GM19452 (cell line): ENCODE measurements at regions not wholly inside any gene's neighbourhood (a gene's known extent, or its start where the extent isn't known, plus 50 kb on each side); places are given as distances from the start of the nearest gene placed in this dataset.
"Not testable (repeated sequence)": the region's sequence is repeated elsewhere in the genome, so short reads cannot be mapped to it uniquely, and the experiment has no call there.

Experiments
- ATAC-seq: cut with Tn5 transposase; IDR thresholded peaks from one replicate; pipeline ENCODE4 v1.9.1; 2021; ENCODE audit not compliant: unreplicated experiment

DNA sequence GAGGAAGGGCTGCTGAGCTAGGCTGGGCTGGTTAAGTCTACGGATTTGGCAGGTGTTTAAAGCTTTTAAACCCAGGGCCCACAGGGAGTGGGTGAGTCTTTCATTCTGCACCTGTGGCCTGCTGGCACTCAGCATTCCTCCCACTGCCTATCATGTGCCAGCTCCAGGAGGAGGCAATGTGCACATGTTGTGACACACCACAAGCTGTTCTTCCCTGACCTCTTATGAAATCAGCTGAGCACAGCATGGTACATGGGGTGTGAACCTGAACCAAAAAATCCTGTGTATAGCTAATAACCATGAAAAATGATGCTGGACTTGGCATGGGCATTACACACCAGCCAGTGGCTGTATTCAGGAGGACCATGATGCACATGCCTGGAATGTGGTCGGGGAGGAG lies 297.9 kb upstream of the MMADHC start:
- no peak for ATAC-seq

DNA sequence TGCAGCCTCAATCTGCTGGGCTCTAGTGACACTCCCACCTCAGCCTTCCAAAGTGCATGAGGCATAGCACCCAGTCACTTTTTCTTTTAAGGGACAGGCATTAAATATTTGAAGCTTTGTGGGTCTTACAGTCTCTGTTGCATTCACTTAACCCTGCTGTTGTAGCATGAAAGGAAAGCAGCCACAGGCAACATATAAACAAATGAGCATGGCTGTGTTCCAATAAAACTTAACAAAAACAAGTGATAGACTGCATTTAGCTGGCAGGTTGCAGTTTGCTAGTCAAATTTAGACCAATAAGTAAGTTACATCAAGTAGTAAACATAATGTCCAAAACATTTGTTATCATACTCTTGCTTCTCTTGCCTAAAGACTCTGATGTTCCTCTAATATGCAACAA lies 297.3 kb upstream of the MMADHC start:
- no peak for ATAC-seq

DNA sequence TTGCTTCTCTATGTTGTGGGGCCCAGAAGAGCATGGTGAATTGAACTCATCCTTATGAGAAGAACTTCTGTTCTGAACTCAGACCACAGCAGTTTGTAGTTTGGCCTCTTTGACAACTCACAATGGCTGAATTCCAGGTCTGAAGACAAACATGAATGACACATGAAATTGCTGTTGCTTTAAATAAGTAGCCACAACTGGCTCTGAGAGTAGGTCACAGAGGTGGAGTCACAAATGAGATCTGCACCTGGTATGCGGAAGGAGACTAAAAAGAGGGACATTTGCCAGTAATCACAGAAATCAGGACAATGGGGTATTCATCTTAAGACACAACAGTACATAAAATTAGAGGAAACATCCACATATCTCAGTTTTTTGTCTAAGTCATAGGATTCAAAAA lies 290.3 kb upstream of the MMADHC start:
- ATAC-seq: no peak

DNA sequence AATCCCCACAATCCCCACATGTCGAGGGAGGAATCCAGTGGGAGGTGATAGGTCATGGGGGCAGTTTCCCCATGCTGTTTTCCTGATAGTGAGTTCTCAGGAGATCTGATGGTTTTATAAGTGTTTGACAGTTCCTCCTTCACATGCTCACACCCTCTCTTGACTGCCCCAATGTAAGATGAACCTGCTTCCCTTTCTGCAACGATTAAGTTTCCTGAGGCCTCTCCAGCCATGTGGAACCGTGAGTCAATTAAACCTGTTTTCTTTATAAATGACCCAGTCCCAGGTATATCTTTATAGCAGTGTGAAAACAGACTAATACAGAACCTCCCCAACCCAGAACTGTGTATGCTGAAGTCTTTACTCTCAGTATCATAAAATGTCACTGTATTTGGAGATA lies 289.5 kb upstream of the MMADHC start:
- no peak for ATAC-seq

DNA sequence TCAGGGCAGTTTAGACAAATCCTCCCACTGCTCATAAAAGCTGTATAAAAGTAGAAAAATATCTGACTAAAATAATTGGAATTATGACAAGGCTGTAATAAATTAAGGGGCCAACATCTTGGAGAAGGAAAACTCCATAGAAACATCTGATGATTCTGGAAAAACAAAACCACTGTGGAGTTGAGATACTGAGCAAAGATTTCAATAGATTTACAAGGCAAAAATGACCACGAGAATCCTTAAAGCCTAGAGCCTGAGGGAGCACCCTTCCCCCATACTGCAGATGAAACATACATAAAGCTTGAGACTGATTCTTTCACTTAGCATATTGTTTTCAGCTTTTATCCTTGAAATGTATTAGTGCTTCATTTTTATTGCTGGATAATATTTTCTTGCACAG lies 286.4 kb upstream of the MMADHC start:
- ATAC-seq: no peak

DNA sequence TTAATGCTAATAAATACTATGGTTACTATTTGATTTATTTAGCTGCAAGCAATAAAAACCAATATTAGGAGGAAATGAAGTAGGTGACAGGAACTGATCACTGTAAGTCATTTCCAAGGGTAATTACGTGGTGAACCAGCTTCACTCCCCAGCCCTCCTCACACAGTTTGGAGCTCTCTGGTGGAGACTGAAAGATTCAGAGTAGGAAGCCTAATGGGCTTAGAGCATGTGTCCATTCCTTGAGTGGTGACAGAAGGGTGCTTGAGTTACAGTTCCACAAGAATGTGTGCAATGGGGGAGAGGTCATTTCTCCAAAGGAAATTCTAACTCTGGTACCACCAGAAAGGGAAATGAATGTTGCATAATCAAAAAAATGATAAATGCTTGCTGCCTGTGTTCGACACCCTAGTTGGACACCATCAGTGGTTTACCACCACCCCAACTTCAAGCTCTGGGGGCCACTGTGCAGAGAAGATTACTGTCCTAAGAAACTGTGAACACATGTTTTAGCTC lies 285.1 kb upstream of the MMADHC start:
- ATAC-seq: no peak

DNA sequence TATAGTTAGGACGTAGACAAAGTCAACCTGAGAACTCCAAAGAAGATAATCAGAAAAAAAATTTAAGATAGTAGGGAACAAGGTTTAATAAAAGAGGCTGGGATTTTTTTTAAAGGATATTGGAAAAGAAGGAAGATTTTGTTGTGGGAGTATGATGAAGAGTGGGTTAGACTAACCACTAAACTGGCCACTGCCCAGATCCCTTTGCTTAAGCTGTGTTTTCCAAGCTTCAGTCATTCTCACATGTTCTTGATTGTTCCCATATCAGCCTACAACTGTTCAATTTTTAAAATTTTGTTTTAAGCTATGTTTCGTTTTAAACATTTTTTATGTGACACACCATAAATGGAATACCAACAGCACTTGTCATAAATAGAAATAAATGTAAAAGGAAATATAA lies 284.5 kb upstream of the MMADHC start:
- no peak for ATAC-seq

DNA sequence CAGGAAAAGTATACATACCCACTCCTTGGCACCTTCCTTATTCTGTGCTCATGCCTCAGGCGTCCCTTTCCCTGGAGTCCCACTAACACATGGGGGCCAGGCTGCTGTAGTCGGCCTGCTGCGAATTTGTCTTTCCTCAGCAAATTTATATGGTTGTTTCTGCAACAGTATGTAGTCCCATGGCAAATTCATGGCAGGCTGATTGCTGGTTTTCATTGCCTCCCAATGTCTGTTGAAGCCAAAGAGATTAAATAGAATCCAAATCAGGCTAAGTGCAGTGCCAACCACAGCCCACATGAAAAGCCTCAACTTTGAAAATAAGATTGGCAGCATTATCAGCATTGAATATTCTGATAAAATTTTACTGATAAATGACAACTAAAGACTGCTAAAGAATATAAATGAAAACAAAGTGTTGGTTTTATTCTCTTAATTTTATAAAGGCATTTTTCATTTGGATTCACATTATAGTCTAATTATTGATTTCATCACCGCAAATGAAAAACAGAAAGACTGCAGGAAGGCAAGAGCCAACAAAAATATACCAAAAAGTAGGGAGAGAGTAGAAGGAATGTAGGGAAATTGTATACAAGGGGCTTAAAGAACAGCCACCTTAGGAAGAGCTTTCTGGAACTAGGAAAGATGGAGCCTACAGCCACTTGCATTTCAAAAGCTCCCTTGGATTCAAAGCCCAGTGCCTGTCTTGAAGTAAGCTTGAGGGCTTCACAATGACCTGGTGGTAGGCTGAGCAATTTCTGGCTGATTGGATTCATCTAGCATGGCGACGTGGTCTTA lies 283.7 kb upstream of the MMADHC start:
- ATAC-seq: no peak

DNA sequence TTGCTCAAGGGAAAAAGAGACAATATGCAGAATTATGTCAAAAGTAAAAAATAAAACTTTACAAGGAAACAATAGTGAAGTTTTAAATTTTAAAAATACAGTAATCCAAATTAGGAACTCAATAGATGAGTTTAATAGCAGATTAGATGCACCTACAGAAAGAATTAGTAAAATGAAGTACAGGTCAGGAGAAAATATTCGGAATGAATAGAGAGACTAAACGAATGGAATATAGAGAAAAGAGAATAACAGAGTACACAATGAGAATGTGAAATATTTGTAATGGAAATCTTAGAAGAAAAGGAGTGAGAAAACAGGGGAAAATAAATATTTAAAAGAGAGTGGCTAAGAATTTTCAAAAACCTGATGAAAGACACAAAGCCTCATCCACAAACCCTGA lies 275.7 kb upstream of the MMADHC start:
- no peak for ATAC-seq

DNA sequence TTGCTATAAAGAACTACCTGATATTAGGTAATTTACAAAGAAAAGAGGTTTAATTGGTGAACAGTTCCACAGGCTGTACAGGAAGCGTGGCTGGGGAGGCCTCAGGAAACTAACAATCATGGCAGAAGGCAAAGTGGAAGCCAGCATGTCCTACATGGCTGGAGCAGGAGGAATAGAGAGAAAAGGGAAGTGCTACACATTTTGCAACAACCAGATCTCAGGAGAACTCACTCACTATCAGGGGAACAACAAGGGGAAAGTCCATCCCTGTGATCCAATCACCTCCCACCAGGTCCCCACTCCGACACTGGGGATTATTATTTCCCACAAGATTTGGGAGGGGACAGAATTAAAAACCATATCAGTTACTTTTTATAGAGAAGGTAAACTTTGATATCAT lies 273.5 kb upstream of the MMADHC start:
- no peak for ATAC-seq

DNA sequence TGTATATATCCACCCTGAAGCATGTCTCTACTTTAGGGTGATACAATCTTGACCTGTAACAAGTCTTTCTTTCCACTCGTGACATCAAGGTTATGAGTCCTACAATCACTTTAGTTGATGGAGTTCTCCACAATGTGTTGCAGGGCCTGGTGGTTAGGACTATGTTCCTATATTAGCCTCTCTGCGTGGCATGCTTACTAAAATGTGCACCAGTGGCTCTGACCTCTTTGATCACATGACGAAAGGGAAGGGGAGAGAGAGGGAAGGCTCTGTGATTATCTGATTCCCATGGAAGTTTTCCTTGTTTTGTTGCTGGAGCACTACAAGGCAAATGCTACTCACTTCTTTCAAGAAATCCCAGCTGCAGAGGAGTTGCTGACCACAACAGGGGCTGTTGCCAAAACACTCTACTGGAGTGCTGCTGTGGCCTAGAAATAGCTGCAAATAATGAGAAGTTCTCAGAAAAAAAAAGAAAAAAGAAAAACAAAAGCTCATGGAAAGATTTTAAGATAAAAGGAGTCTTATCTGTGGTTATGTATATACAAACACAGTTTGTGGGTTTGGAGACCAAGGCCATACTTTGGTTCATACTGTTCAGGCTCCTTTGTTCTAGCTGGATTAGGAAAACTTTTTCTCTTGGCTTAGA lies 272.8 kb upstream of the MMADHC start:
- ATAC-seq: no peak

DNA sequence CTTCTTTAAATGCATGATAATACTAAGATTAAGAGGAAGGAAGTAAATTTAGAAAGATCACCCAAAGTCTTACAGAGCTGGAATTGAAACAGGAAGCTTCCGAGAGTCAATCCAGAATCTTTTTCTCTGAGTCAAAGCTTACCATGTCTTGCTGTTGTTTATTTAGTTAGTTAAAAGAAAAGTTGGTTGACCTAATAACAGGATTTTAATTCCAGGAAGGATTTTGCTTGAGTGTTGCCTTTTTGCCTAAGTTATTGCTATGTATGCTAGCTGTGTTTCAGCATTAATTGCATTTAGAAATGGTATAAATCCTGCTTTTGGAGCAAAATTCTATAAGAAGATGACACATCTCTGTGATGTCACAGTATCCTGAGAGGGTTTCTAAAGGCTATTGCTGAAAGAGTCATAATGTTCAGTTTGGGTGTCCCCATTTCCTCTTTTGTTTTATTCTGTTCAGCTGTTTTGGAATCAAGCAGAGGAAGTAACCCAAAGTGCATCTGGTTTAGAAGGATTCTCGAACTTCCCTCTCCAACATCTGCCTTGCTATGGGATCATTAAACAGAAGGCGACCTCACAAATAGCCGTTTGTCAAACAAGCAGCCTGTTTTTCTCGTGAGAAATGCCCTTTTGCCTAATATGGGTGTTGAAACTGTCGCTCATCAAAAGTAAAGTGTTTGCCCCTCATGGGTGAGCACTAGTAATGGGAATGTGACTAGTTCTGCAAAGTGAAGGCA lies 271.5 kb upstream of the MMADHC start:
- ATAC-seq: no peak

DNA sequence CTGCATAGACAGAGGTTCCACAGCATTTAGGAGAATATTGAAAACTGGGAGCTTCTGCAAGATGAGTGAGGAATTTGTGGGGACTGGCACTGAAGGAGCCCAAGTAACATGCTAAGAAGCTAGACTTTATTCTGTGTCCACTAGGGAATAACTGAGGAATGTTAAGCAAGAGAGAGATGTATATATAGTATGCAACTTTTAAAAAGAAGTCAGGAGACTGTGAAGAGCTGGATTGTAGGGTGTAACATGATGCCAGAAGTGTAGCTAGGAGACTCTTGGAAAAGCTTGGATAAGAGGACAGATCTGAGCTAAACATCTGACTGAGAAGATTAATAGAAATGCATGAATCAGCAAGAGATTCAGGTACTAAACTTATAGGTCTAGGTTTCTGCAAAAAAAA lies 270.6 kb upstream of the MMADHC start:
- no peak for ATAC-seq

DNA sequence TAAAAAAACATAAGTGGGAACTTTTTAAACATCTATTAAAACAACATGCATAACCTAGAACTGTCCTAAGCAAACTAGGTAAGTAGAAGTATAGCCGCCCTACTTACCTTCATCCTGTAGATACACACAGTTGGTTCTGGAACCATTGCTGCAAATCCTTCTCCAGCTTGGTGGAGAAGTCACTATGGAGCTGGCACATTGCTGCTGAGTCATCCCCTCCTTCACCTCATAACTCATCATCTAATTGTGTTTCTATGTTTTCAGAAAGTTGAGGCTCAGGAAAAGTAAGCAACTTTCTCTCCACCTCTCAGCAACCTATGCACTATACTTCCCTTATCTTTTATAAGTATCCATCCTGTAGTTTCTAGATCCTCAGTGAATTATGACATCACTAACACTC lies 269.8 kb upstream of the MMADHC start:
- no peak for ATAC-seq

DNA sequence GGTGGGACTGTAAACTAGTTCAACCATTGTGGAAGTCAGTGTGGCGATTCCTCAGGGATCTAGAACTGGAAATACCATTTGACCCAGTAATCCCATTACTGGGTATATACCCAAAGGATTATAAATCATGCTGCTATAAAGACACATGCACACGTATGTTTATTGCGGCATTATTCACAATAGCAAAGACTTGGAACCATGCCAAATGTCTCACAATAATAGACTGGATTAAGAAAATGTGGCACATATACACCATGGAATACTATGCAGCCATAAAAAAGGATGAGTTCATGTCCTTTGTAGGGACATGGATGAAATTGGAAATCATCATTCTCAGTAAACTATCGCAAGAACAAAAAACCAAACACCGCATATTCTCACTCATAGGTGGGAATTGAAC lies 268.3 kb upstream of the MMADHC start:
- ATAC-seq: not testable (repeated sequence)

DNA sequence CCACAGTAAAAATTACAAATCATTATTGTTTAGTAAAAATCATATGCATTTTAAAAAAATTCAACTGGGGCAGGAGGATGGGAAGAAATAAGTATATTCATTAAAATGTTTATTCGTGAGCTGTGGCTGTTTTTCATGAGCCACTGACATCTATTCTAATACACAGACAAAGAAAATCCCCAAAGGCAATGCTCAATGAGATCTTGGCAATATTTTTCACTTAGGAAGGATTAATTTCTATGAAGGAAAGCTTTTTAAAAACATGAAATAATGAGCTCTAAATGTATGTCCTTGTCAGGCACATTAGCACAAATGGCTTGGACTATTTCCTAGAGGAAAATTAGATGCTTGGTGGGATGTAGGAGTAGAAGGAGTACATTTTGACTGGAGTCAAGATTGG lies 262.0 kb upstream of the MMADHC start:
- no peak for ATAC-seq

DNA sequence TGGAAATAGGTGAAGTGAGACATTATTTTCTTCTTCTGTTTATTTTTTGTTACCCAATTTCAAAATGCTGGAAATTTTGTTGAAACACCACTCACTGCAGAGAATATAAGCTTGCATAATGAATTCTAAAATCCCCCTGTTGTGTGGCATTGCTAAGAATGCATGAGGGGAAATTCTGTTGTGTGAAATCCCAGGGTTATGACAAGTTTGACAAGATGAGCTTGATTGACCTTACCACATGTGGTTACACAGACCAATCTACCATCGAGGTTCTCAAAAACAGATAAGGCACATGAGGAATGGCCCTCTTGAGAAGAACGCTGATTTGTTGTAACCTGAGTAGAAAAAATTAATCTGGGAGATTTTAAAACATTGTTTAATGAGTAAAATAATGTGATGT lies 261.6 kb upstream of the MMADHC start:
- ATAC-seq: no peak

DNA sequence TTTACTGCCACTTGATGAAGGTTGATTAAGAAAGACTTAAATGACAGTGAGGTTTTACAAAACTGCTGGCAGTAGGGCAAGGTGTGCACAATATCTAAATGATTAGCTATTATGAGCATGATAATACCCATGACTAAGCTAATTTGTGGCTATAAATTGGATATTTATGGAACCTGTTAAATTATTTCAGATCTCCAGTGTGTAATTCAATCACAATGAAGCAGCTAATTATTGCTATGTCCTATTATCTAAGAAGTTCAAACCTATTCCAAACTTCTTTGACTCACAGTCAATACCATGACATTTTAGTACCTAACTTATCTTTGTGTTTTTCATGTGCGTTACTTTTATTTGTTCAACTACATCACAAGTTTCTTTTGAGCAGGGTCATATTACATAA lies 253.8 kb upstream of the MMADHC start:
- no peak for ATAC-seq

DNA sequence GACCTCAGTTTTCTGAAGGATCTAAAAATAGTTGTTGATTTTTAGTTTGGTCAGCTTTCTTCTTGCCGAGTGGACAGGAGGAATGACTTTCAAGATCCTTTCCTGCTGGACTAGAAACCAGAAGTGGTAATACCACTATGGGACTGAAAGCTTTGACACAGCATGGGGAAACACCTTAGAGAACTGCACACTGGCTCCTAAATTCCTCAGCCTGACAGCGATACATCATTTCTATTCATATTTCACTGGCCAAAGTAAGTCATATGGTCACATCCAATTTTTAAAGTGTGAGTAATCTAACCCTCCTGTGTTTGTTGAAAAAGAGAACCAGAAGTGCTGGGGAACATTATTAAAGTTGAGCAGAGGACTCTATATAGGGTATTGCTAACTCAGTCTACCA lies 244.7 kb upstream of the MMADHC start:
- no peak for ATAC-seq

DNA sequence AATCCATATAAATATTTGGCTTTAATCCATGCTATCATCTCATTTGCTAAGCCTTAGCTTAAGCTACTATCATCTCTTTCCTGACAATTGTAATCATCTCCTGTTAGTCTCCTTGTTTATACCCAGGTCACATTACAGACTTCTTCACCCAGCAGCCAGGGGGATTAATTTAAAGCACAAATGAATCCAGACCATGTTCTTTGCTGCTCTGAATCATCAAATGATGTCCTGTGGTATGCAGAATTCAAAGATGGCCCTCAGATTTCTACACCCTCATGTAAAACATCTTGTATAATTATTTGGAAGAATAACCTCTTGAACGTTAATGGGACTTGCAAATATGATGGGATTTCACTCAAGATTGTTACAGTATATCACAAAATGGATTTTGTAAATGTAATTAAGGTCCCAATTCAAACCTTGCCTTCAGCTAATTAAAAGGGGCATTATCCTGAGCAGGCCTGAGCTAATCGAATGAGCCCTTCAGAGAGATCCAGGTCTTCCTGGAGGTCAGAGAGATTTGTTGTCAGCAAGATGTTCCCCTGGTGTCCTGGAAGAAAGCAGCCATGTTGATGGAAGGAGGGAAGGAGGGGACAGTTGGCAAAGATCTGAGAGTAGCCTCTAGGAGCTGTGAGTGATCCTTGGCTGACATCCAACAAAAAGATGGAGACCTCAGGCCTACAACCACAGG lies 241.1 kb upstream of the MMADHC start:
- no peak for ATAC-seq

DNA sequence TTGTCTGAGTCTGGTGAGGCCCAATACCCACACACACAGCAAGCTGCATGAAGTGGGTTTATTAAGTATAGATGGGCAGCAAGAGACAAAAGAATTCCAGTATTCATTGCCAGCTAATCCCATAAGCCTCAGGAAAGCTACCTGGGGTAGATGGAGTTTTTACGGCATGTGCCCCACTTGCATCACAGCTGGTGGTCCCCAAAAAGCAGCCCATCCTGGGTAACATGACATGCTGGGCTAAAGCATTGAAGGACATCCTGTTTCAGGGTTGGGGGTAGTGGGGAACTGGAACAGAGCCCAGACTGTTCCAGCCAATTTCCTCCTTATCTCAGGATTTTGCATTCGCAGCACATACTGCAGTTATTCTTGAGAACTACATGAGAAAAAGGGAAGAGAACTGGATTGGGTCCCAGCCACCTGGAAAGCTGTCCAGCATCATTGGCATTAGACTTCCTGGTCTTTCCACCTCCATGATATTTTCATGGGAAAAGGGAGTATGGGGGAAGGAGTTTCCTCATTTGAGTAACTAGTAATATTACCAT lies 240.1 kb upstream of the MMADHC start:
- ATAC-seq: no peak
